NCI-H446 (cell line): ENCODE measurements at regions not wholly inside any gene's neighbourhood (a gene's known extent, or its start where the extent isn't known, plus 50 kb on each side); places are given as distances from the start of the nearest gene placed in this dataset.
"Not testable (repeated sequence)": the region's sequence is repeated elsewhere in the genome, so short reads cannot be mapped to it uniquely, and the experiment has no call there.

ENCODE experiments used
- DNase-seq, 2 experiments: peaks; one replicate each; lab custom pipeline; 2025; lab: John Stamatoyannopoulos, UW

GRCh38 chr11:13782390-13783075, 114.1 kb downstream of the FAR1 start:
- DNase-seq: no peak

- DNase-seq: no peak
Observed at GRCh38 chr11:13784441-13784840, 116.0 kb downstream of the FAR1 start.

- peak in 1 of 2 experiments; percentile 56 for DNase-seq
Observed at GRCh38 chr11:13784855-13785254, 116.4 kb downstream of the FAR1 start.

- DNase-seq: no peak
Observed at GRCh38 chr11:13786688-13787087, 118.2 kb downstream of the FAR1 start.

GRCh38 chr11:13797616-13798015, 129.1 kb downstream of the FAR1 start:
- not testable (repeated sequence) for DNase-seq

GRCh38 chr11:13800901-13801300, 132.4 kb downstream of the FAR1 start:
- no peak for DNase-seq

- no peak for DNase-seq
Observed at GRCh38 chr11:13818325-13818724, 144.2 kb upstream of the SPON1 start.

GRCh38 chr11:13826505-13827278, 135.8 kb upstream of the SPON1 start:
- no peak for DNase-seq

GRCh38 chr11:13831696-13832095, 130.8 kb upstream of the SPON1 start:
- peak in 1 of 2 experiments; percentile 26 for DNase-seq

GRCh38 chr11:13834463-13834862, 128.1 kb upstream of the SPON1 start:
- no peak for DNase-seq

GRCh38 chr11:13836666-13837065, 125.9 kb upstream of the SPON1 start:
- DNase-seq: no peak

GRCh38 chr11:13837286-13837685, 125.2 kb upstream of the SPON1 start:
- no peak for DNase-seq

- no peak for DNase-seq
Observed at GRCh38 chr11:13841393-13841792, 121.1 kb upstream of the SPON1 start.

- no peak for DNase-seq
Observed at GRCh38 chr11:13848031-13848430, 114.5 kb upstream of the SPON1 start.

- DNase-seq: no peak
Observed at GRCh38 chr11:13850231-13851005, 112.1 kb upstream of the SPON1 start.

- no peak for DNase-seq
Observed at GRCh38 chr11:13851691-13852090, 110.8 kb upstream of the SPON1 start.

GRCh38 chr11:13852481-13852880, 110.0 kb upstream of the SPON1 start:
- no peak for DNase-seq

GRCh38 chr11:13857828-13858227, 104.7 kb upstream of the SPON1 start:
- DNase-seq: no peak

GRCh38 chr11:13859892-13860291, 102.6 kb upstream of the SPON1 start:
- DNase-seq: no peak

- no peak for DNase-seq
Observed at GRCh38 chr11:13861411-13861810, 101.1 kb upstream of the SPON1 start.

- no peak for DNase-seq
Observed at GRCh38 chr11:13862845-13863392, 99.6 kb upstream of the SPON1 start.

GRCh38 chr11:13868710-13869397, 93.7 kb upstream of the SPON1 start:
- no peak for DNase-seq
